GM23338 (cell line): ENCODE measurements at regions not wholly inside any gene's neighbourhood (a gene's known extent, or its start where the extent isn't known, plus 50 kb on each side); places are given as distances from the start of the nearest gene placed in this dataset.

Experiments used
- ATAC-seq: fragments of 200-7000 bp; cut with Tn5 transposase; 3 replicates; pipeline ENCODE4 v1.9.1; 2020
- DNase-seq: peaks from one replicate; pipeline ENCODE4 v3.0.0-alpha.2; 2015; ENCODE audit warnings: low spot score
- H2AFZ ChIP-seq: fragments of 200-600 bp; sonication (generic); 2 replicates; pipeline ENCODE4 v1.8.0; 2016; ENCODE audit warnings: antibody characterized with exemption, mild to moderate bottlenecking, moderate library complexity
- H3F3A ChIP-seq: fragments of 200-600 bp; sonication (generic); replicated peaks from 2 replicates; pipeline ENCODE4 v1.8.0; 2017; ENCODE audit warnings: antibody characterized with exemption, mixed run types, low read depth
- H3K27ac ChIP-seq: fragments of 200-600 bp; sonication (generic); 2 replicates; pipeline ENCODE4 v1.6.1; 2016; ENCODE audit warnings: low read depth
- H3K27me3 ChIP-seq: fragments of 200-600 bp; sonication (generic); 2 replicates; pipeline ENCODE4 v1.8.0; 2016; ENCODE audit warnings: mild to moderate bottlenecking, mixed run types, moderate library complexity; ENCODE audit not compliant: insufficient read depth
- H3K36me3 ChIP-seq: fragments of 200-600 bp; sonication (generic); 2 replicates; pipeline ENCODE4 v1.8.0; 2016; ENCODE audit warnings: mild to moderate bottlenecking; ENCODE audit not compliant: insufficient read depth
- H3K4me1 ChIP-seq: fragments of 200-600 bp; sonication (generic); 2 replicates; pipeline ENCODE4 v1.8.0; 2016; ENCODE audit warnings: mild to moderate bottlenecking, moderate library complexity; ENCODE audit not compliant: insufficient read depth
- H3K4me2 ChIP-seq: fragments of 200-600 bp; sonication (generic); 2 replicates; pipeline ENCODE4 v1.7.1; 2017; ENCODE audit warnings: mixed run types
- H3K4me3 ChIP-seq: fragments of 200-600 bp; sonication (generic); 2 replicates; pipeline ENCODE4 v1.6.1; 2016; ENCODE audit warnings: mixed run types
- H3K79me2 ChIP-seq: fragments of 200-600 bp; sonication (generic); replicated peaks from 2 replicates; pipeline ENCODE4 v1.8.0; 2017; ENCODE audit warnings: mild to moderate bottlenecking; ENCODE audit not compliant: insufficient read depth
- H3K9me2 ChIP-seq: fragments of 200-600 bp; sonication (generic); 2 replicates; pipeline ENCODE4 v1.8.0; 2017; ENCODE audit not compliant: insufficient read depth
- H4K20me1 ChIP-seq: fragments of 200-600 bp; sonication (generic); replicated peaks from 2 replicates; pipeline ENCODE4 v1.8.0; 2017; ENCODE audit warnings: mild to moderate bottlenecking; ENCODE audit not compliant: insufficient read depth
- H3K27ac Mint-ChIP-seq: 2 replicates; pipeline ENCODE4 v1.8.0; 2020; ENCODE audit warnings: inconsistent platforms, mild to moderate bottlenecking, moderate library complexity, mixed read lengths
- H3K27me3 Mint-ChIP-seq: 3 replicates; pipeline ENCODE4 v1.8.0; 2022; ENCODE audit warnings: low read depth, mild to moderate bottlenecking, moderate library complexity, mixed read lengths, inconsistent platforms; ENCODE audit not compliant: insufficient read depth, poor library complexity
- H3K36me3 Mint-ChIP-seq: 3 replicates; pipeline ENCODE4 v1.8.0; 2021; ENCODE audit warnings: low read depth, mild to moderate bottlenecking, inconsistent platforms, moderate library complexity, mixed read lengths
- H3K4me1 Mint-ChIP-seq: 3 replicates; pipeline ENCODE4 v1.8.0; 2020; ENCODE audit warnings: mild to moderate bottlenecking, inconsistent platforms, mixed read lengths
- H3K4me3 Mint-ChIP-seq: 3 replicates; pipeline ENCODE4 v1.8.0; 2021; ENCODE audit warnings: moderate library complexity, mild to moderate bottlenecking, inconsistent platforms, mixed read lengths
- H3K9me3 Mint-ChIP-seq: 3 replicates; pipeline ENCODE4 v1.8.0; 2020; ENCODE audit warnings: moderate library complexity, mild to moderate bottlenecking, inconsistent platforms, mixed read lengths
- CREB1 ChIP-seq: fragments of 250-450 bp; sonication (Bioruptor Pico); IDR thresholded peaks from 2 replicates; pipeline ENCODE4 v1.5.0; 2020; ENCODE audit warnings: low read depth, mild to moderate bottlenecking, moderate library complexity
- CTCF ChIP-seq, 2 experiments: fragments of 200-600 bp in 1 of 2; sonication (generic) in 1 of 2; conservative IDR thresholded peaks; 2 replicates each; pipeline versions ENCODE4 v1.5.1 to v1.6.1; 2016 to 2017; ENCODE audit warnings: antibody characterized with exemption in 2 of 2, low read depth in 2 of 2, mild to moderate bottlenecking in 2 of 2, moderate library complexity in 1 of 2
- ETS1 ChIP-seq: IDR thresholded peaks from 2 replicates; pipeline ENCODE4 v1.6.1; 2016; ENCODE audit warnings: antibody characterized with exemption
- EZH2 ChIP-seq: fragments of 200-600 bp; sonication (generic); IDR thresholded peaks from one replicate; pipeline ENCODE4 v1.8.0; 2017; ENCODE audit warnings: antibody characterized with exemption, mild to moderate bottlenecking, low read depth; ENCODE audit not compliant: unreplicated experiment
- EZH2phosphoT487 ChIP-seq: fragments of 200-600 bp; sonication (generic); IDR thresholded peaks from one replicate; pipeline ENCODE4 v1.8.1; 2018; ENCODE audit warnings: antibody characterized with exemption; ENCODE audit not compliant: unreplicated experiment
- JUNB ChIP-seq: IDR thresholded peaks from one replicate; pipeline ENCODE4 v1.6.1; 2016; ENCODE audit warnings: antibody characterized with exemption; ENCODE audit not compliant: unreplicated experiment
- NANOG ChIP-seq: IDR thresholded peaks from 2 replicates; pipeline ENCODE4 v1.6.1; 2016; ENCODE audit warnings: antibody characterized with exemption, borderline replicate concordance
- POLR2AphosphoS5 ChIP-seq: IDR thresholded peaks from 2 replicates; pipeline ENCODE4 v1.6.1; 2016; ENCODE audit warnings: antibody characterized with exemption, low read depth
- ZNF114 ChIP-seq: fragments of 250-450 bp; sonication (Bioruptor Pico); IDR thresholded peaks from 2 replicates; pipeline ENCODE4 v1.5.0; 2020; ENCODE audit warnings: mild to moderate bottlenecking, moderate library complexity
- ZNF331 ChIP-seq: fragments of 250-450 bp; sonication (Bioruptor Pico); IDR thresholded peaks from 2 replicates; pipeline ENCODE4 v1.5.0; 2020; ENCODE audit warnings: low read depth, mild to moderate bottlenecking, moderate library complexity
- TF ChIP-seq, protein P1 (sequence below): fragments of 250-450 bp; sonication (Bioruptor Pico); IDR thresholded peaks from 2 replicates; pipeline ENCODE4 v1.5.0; 2020; ENCODE audit warnings: mild to moderate bottlenecking, moderate library complexity
- TF ChIP-seq, protein P2 (sequence below): IDR thresholded peaks from one replicate; pipeline ENCODE4 v1.6.1; 2018; ENCODE audit warnings: antibody characterized with exemption; ENCODE audit not compliant: unreplicated experiment

DNA sequence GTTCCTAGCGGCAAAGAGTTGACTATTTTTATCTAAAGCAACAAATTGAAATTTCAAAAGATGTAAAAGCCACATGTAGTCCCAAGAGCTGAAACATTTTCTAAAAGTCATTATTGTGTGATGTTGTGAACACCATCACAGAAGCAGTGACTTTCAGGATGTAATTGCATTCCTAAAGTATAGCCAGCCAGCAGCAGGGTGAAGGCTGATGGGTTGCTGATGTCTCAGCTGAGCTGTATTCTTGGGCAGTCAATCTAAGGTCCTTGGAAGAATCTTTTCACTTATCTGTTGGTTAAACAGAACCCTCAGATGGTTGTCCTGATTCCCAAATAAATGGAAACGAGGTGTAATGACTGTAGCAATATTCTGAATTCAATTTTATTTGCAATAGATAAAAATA, 237.4 kb upstream of the WWC1 start (continued):
- TF ChIP-seq, protein P1, sequence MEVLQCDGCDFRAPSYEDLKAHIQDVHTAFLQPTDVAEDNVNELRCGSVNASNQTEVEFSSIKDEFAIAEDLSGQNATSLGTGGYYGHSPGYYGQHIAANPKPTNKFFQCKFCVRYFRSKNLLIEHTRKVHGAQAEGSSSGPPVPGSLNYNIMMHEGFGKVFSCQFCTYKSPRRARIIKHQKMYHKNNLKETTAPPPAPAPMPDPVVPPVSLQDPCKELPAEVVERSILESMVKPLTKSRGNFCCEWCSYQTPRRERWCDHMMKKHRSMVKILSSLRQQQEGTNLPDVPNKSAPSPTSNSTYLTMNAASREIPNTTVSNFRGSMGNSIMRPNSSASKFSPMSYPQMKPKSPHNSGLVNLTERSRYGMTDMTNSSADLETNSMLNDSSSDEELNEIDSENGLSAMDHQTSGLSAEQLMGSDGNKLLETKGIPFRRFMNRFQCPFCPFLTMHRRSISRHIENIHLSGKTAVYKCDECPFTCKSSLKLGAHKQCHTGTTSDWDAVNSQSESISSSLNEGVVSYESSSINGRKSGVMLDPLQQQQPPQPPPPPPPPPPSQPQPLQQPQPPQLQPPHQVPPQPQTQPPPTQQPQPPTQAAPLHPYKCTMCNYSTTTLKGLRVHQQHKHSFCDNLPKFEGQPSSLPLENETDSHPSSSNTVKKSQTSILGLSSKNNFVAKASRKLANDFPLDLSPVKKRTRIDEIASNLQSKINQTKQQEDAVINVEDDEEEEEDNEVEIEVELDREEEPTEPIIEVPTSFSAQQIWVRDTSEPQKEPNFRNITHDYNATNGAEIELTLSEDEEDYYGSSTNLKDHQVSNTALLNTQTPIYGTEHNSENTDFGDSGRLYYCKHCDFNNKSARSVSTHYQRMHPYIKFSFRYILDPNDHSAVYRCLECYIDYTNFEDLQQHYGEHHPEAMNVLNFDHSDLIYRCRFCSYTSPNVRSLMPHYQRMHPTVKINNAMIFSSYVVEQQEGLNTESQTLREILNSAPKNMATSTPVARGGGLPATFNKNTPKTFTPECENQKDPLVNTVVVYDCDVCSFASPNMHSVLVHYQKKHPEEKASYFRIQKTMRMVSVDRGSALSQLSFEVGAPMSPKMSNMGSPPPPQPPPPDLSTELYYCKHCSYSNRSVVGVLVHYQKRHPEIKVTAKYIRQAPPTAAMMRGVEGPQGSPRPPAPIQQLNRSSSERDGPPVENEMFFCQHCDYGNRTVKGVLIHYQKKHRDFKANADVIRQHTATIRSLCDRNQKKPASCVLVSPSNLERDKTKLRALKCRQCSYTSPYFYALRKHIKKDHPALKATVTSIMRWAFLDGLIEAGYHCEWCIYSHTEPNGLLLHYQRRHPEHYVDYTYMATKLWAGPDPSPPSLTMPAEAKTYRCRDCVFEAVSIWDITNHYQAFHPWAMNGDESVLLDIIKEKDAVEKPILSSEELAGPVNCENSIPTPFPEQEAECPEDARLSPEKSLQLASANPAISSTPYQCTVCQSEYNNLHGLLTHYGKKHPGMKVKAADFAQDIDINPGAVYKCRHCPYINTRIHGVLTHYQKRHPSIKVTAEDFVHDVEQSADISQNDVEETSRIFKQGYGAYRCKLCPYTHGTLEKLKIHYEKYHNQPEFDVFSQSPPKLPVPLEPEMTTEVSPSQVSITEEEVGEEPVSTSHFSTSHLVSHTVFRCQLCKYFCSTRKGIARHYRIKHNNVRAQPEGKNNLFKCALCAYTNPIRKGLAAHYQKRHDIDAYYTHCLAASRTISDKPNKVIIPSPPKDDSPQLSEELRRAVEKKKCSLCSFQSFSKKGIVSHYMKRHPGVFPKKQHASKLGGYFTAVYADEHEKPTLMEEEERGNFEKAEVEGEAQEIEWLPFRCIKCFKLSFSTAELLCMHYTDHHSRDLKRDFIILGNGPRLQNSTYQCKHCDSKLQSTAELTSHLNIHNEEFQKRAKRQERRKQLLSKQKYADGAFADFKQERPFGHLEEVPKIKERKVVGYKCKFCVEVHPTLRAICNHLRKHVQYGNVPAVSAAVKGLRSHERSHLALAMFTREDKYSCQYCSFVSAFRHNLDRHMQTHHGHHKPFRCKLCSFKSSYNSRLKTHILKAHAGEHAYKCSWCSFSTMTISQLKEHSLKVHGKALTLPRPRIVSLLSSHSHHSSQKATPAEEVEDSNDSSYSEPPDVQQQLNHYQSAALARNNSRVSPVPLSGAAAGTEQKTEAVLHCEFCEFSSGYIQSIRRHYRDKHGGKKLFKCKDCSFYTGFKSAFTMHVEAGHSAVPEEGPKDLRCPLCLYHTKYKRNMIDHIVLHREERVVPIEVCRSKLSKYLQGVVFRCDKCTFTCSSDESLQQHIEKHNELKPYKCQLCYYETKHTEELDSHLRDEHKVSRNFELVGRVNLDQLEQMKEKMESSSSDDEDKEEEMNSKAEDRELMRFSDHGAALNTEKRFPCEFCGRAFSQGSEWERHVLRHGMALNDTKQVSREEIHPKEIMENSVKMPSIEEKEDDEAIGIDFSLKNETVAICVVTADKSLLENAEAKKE (CRISPR knock-in tag): no peak
- TF ChIP-seq NANOG (no peak), ZNF331 (no peak), ZNF114 (CRISPR knock-in tag) (no peak)

- no peaks in the 10 kb centered on the region for H3K4me1 Mint-ChIP-seq
- no peaks in the 10 kb centered on the region for H3K4me1 ChIP-seq
- no peaks in the 10 kb centered on the region for H4K20me1 ChIP-seq
- TF ChIP-seq CREB1 (CRISPR knock-in tag) (no peak), JUNB (no peak), EZH2 (no peak), ZNF331 (no peak), EZH2phosphoT487 (no peak), CTCF (conservative IDR thresholded peaks at IDR 0.05; ENCODE audit: low read depth in 2 of 2) (no peak), NANOG (no peak), ZNF114 (CRISPR knock-in tag) (no peak), POLR2AphosphoS5 (no peak), ETS1 (no peak)
- TF ChIP-seq, protein P2, sequence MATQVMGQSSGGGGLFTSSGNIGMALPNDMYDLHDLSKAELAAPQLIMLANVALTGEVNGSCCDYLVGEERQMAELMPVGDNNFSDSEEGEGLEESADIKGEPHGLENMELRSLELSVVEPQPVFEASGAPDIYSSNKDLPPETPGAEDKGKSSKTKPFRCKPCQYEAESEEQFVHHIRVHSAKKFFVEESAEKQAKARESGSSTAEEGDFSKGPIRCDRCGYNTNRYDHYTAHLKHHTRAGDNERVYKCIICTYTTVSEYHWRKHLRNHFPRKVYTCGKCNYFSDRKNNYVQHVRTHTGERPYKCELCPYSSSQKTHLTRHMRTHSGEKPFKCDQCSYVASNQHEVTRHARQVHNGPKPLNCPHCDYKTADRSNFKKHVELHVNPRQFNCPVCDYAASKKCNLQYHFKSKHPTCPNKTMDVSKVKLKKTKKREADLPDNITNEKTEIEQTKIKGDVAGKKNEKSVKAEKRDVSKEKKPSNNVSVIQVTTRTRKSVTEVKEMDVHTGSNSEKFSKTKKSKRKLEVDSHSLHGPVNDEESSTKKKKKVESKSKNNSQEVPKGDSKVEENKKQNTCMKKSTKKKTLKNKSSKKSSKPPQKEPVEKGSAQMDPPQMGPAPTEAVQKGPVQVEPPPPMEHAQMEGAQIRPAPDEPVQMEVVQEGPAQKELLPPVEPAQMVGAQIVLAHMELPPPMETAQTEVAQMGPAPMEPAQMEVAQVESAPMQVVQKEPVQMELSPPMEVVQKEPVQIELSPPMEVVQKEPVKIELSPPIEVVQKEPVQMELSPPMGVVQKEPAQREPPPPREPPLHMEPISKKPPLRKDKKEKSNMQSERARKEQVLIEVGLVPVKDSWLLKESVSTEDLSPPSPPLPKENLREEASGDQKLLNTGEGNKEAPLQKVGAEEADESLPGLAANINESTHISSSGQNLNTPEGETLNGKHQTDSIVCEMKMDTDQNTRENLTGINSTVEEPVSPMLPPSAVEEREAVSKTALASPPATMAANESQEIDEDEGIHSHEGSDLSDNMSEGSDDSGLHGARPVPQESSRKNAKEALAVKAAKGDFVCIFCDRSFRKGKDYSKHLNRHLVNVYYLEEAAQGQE: no peak
Observed at GRCh38 chr5:168055141-168055683, 236.2 kb upstream of the WWC1 start.

More at GRCh38 chr5:168055141-168055683, 236.2 kb upstream of the WWC1 start:
- DNase-seq (no peak), ATAC-seq (no peak)
- Mint-ChIP-seq H3K9me3 (peaks cover 12% of the 10 kb centered on the region), H3K27ac (no peak overlapping the region), H3K27me3 (peaks cover 2% of the 10 kb centered on the region), H3K36me3 (peaks cover 5% of the 10 kb centered on the region; the same call in 2 of the 3 replicates), H3K4me3 (no peak overlapping the region)
- Histone ChIP-seq H3K9me2 (no peaks in the 10 kb centered on the region; the same call in 1 of the 2 replicates), H3K27ac (no peak overlapping the region), H2AFZ (no peak overlapping the region), H3K79me2 (no peaks in the 10 kb centered on the region), H3K27me3 (no peaks in the 10 kb centered on the region), H3K4me2 (no peak overlapping the region), H3K4me3 (no peak overlapping the region), H3F3A (no peaks in the 10 kb centered on the region), H3K36me3 (no peaks in the 10 kb centered on the region)
